MM.1S (cell line): ENCODE measurements at regions not wholly inside any gene's neighbourhood (a gene's known extent, or its start where the extent isn't known, plus 50 kb on each side); places are given as distances from the start of the nearest gene placed in this dataset.

Source experiments
- CTCF ChIP-seq: fragments of 300-600 bp; sonication (generic); IDR thresholded peaks from 2 replicates; pipeline ENCODE4 v1.5.1; 2016; ENCODE audit warnings: antibody characterized with exemption, low read length, mixed read lengths
- EZH2phosphoT487 ChIP-seq: fragments of 300-600 bp; sonication (generic); IDR thresholded peaks from 2 replicates; pipeline ENCODE4 v1.6.1; 2018; ENCODE audit warnings: antibody characterized with exemption, low read length

DNA sequence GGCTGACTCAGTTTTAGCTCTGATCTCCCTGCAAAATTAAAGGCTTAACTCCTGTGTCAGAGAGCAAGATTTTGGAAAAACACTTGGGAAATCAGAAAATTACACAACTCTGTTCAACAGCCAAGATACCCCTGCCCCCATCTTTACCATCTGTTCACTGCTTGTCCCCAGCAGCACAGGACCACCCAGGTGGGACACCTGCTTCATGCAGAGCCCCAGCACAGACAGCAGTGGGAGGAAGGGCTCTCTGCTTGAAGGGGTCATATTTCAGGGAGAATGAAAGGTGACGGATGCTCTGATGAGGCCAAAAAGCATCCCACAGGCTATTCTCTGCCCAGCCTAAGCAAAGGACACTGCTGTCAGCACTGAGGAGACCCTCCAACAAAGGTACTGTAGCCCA, 584.6 kb upstream of the KLHL29 start:
- TF ChIP-seq CTCF, result no peak
- no peak for TF ChIP-seq EZH2phosphoT487
